GM18505 (cell line): ENCODE measurements at regions not wholly inside any gene's neighbourhood (a gene's known extent, or its start where the extent isn't known, plus 50 kb on each side); places are given as distances from the start of the nearest gene placed in this dataset.

ENCODE experiments used
- ATAC-seq: cut with Tn5 transposase; IDR thresholded peaks from one replicate; pipeline ENCODE4 v1.9.1; 2021; ENCODE audit not compliant: unreplicated experiment
- POLR2A ChIP-seq: IDR thresholded peaks from 4 replicates; pipeline ENCODE4 v1.6.1; 2011; ENCODE audit warnings: borderline replicate concordance; ENCODE audit not compliant: insufficient read depth, insufficient read length; ENCODE audit errors: extremely low read depth

- no peak for ATAC-seq
- TF ChIP-seq POLR2A = no peak
These were observed 84.1 kb upstream of the LINGO1 start for GRCh38 chr15:77716632-77717332.

- no peak for TF ChIP-seq POLR2A
- no peak for ATAC-seq
These were observed 83.1 kb upstream of the LINGO1 start for GRCh38 chr15:77715860-77716259.

- no peak for TF ChIP-seq POLR2A
These were observed 82.3 kb upstream of the LINGO1 start for GRCh38 chr15:77715051-77715450.

GRCh38 chr15:77714555-77714954, 81.8 kb upstream of the LINGO1 start:
- ATAC-seq = no peak

More at GRCh38 chr15:77715051-77715450, 82.3 kb upstream of the LINGO1 start:
- ATAC-seq = no peak

GRCh38 chr15:77714023-77714422, 81.3 kb upstream of the LINGO1 start:
- TF ChIP-seq POLR2A = no peak
- no peak for ATAC-seq

More at GRCh38 chr15:77714555-77714954, 81.8 kb upstream of the LINGO1 start:
- no peak for TF ChIP-seq POLR2A

- TF ChIP-seq POLR2A = no peak
- ATAC-seq = no peak
These were observed 80.6 kb upstream of the LINGO1 start for GRCh38 chr15:77713281-77713680.

- TF ChIP-seq POLR2A = no peak
- ATAC-seq = no peak
These were observed 79.7 kb upstream of the LINGO1 start for GRCh38 chr15:77712438-77712837.

- no peak for TF ChIP-seq POLR2A
- ATAC-seq = no peak
These were observed 77.9 kb upstream of the LINGO1 start for GRCh38 chr15:77710637-77711036.

GRCh38 chr15:77710206-77710605, 77.5 kb upstream of the LINGO1 start:
- ATAC-seq = no peak
- TF ChIP-seq POLR2A = no peak

- no peak for TF ChIP-seq POLR2A
These were observed 76.6 kb upstream of the LINGO1 start for GRCh38 chr15:77709135-77709886.

GRCh38 chr15:77706482-77707244, 74.0 kb upstream of the LINGO1 start:
- TF ChIP-seq POLR2A = no peak

More at GRCh38 chr15:77709135-77709886, 76.6 kb upstream of the LINGO1 start:
- ATAC-seq = no peak

GRCh38 chr15:77702211-77702957, 69.7 kb upstream of the LINGO1 start:
- no peak for TF ChIP-seq POLR2A

More at GRCh38 chr15:77706482-77707244, 74.0 kb upstream of the LINGO1 start:
- no peak for ATAC-seq

GRCh38 chr15:77698481-77698880, 65.8 kb upstream of the LINGO1 start:
- TF ChIP-seq POLR2A = no peak
- no peak for ATAC-seq

More at GRCh38 chr15:77702211-77702957, 69.7 kb upstream of the LINGO1 start:
- ATAC-seq = no peak
